Epithelial cell of esophagus (primary cell): ENCODE measurements at regions not wholly inside any gene's neighbourhood (a gene's known extent, or its start where the extent isn't known, plus 50 kb on each side); places are given as distances from the start of the nearest gene placed in this dataset.

ENCODE experiments used
- DNase-seq: peaks from one replicate; pipeline ENCODE4 v3.0.0; 2010; ENCODE audit warnings: low read depth
- H3K4me3 ChIP-seq: 2 replicates; pipeline ENCODE4 v1.5.1; 2011; ENCODE audit warnings: mild to moderate bottlenecking, low read length, control low read depth
- TF ChIP-seq, protein P1 (sequence below): IDR thresholded peaks from 2 replicates; pipeline ENCODE4 v1.5.1; 2011; ENCODE audit warnings: low read depth, mild to moderate bottlenecking, low read length, control low read depth, inconsistent platforms; ENCODE audit not compliant: insufficient read depth; ENCODE audit errors: missing control alignments

DNA sequence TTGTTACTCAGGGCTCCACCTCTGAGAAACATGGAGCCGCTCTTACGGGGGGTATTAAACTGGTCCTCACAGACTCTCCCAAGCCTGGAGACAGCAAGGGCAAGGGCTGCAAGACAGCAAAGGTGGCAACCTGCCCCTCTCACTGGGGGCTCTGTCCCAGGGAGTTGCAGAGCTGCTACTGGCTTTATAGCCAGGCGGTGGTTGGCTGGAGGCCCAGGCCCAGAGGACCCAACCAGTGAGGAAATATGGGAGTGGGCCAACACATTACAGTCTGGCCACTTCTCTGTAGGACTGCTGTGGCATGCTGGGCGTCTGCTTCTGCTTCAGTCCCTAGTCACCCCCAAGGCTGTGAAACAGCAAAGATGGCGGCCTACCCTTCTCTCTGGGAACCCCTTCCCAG is 597.2 kb downstream of the LRRC70 start:
- H3K4me3 ChIP-seq, result no peak overlapping the region
- TF ChIP-seq, protein P1, sequence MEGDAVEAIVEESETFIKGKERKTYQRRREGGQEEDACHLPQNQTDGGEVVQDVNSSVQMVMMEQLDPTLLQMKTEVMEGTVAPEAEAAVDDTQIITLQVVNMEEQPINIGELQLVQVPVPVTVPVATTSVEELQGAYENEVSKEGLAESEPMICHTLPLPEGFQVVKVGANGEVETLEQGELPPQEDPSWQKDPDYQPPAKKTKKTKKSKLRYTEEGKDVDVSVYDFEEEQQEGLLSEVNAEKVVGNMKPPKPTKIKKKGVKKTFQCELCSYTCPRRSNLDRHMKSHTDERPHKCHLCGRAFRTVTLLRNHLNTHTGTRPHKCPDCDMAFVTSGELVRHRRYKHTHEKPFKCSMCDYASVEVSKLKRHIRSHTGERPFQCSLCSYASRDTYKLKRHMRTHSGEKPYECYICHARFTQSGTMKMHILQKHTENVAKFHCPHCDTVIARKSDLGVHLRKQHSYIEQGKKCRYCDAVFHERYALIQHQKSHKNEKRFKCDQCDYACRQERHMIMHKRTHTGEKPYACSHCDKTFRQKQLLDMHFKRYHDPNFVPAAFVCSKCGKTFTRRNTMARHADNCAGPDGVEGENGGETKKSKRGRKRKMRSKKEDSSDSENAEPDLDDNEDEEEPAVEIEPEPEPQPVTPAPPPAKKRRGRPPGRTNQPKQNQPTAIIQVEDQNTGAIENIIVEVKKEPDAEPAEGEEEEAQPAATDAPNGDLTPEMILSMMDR, result no peak
- DNase-seq, result no peak

DNA sequence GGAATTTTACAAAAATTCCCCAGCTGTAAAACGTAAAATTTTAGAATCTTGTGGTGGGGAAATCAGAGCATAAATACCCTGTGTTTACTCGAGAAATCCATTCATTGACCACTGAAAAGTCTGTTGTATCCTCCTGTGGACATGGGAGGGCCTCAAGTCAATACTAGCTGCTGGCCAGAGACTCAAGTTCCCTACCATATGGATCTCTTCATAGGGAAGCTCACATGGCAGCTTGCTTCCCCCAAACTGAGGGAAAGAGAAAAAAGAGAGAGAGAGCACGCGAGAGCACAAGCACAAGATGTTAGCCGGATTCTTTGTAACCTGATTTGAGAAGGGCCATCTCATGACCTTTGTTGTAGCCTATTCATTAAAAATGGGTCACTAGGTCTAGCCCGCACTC is 591.9 kb downstream of the LRRC70 start:
- DNase-seq, result no peak
- H3K4me3 ChIP-seq, result no peak overlapping the region
- TF ChIP-seq, protein P1, result no peak

DNA sequence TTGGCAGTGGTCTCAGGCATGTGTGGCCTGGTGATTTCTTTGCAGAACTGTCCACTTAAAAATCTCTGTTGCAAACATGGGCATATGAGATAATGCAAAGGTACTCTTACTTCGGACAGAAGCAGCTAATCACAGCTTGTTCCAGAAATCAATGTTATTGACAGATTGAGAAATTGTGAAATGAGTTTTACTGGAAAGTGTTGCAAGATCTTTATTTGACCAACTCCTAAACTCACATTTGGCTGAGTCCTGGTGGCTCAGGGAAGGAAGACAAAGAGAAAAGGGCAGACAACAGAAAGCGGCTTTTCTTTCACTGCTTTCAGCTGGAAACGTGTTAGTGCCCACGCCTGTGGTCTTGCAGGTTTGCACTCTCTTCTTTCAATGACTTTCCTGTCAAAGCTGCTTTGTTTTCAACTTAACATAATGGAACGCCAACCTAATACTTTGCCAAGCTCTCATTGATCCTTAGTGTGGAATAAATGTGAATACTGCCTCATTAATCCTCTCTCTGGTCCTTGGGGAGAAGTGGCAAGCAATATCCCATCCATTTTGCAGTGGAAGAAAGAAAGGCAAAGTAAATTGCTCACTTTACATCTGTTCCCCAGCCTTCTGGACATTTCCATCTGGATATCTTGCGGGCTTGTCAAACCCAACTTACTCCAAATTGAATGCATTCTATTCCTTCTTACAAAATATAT is 586.4 kb downstream of the LRRC70 start:
- no peak for DNase-seq
- H3K4me3 ChIP-seq, result no peak overlapping the region
- TF ChIP-seq, protein P1, result no peak

DNA sequence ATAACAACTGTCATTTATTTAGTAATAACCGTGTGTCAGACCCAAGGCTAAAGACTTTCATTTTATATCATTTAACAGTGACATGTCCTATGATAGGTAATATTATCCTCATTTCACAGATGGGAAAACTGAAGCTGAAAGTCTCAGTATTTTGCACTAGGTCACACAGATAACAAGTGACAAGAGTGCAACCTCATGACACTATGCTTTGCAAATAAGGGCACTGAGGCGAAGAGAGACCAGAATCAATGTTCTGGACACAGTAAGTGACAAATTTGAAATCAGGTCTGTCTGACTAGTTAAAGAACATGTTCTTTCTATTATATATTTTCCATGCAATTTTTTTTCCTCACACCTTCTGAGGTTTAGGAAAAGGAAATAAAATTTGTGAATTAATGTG is 585.7 kb downstream of the LRRC70 start:
- TF ChIP-seq, protein P1, result no peak
- H3K4me3 ChIP-seq, result no peak overlapping the region
- DNase-seq, result no peak

DNA sequence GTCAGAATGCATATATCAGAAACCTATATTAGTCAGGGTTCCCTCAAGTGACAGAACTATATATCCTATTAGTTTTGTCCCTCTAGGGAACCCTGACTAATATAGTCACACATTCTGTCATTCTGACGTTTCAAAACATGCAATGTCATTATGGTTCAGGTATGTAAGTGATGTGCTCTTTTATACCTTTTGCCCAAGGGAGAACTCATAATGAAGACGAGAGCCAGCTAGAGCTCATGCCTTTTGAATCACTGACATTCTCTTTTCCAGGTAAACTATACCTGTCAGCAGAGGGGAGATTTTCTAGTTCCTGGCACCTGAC is 576.7 kb downstream of the LRRC70 start:
- peak; percentile 14 for DNase-seq
- TF ChIP-seq, protein P1, result no peak
- no peak overlapping the region for H3K4me3 ChIP-seq

DNA sequence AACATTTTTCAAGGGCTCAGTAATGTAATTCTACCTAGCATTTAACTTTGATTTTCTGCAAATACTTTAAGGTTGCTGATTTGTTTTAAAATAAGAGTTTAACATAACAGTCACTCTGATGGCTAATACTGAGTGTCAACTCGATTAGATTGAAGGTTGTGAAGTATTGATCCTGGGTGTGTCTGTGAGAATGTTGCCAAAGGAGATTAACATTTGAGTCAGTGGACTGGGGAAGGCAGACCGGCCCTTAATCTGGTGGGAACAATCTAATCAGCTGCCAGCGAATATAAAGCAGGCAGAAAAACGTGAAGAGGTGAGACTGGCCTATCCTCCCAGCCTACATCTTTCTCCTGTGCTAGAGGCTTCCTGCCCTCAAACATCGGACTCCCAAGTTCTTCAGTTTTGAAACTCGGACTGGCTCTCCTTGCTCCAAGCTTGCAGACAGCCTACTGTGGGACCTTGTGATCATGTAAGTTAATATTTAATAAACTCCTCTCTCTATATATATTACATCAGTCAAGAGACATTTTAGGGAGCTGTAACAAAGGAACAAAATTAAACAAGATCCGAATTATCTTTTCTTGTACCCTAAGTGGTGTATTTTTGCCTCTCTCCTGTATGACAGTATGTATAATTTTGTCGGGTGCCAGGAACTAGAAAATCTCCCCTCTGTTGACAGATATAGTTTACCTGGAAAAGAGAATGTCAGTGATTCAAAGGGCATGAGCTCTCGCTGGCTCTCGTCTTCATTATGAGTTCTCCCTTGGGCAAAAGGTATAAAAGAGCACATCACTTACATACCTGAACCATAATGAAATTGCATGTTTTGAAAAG is 576.1 kb downstream of the LRRC70 start:
- TF ChIP-seq, protein P1, result no peak
- H3K4me3 ChIP-seq, result no peak overlapping the region
- DNase-seq, result no peak
